Neural progenitor cell (in vitro differentiated cells): ENCODE measurements at regions not wholly inside any gene's neighbourhood (a gene's known extent, or its start where the extent isn't known, plus 50 kb on each side); places are given as distances from the start of the nearest gene placed in this dataset.
"Not testable (repeated sequence)": the region's sequence is repeated elsewhere in the genome, so short reads cannot be mapped to it uniquely, and the experiment has no call there.

Experiments used
- EZH2 ChIP-seq: fragments of 200-600 bp; sonication (generic); IDR thresholded peaks from 2 replicates; pipeline ENCODE4 v1.6.1; 2017; ENCODE audit warnings: antibody characterized with exemption, mild to moderate bottlenecking, moderate library complexity
- EZH2phosphoT487 ChIP-seq: fragments of 200-600 bp; sonication (generic); IDR thresholded peaks from 2 replicates; pipeline ENCODE4 v1.6.1; 2017; ENCODE audit warnings: antibody characterized with exemption
- TF ChIP-seq, protein P1 (sequence below): fragments of 200-600 bp; sonication (generic); IDR thresholded peaks from 2 replicates; pipeline ENCODE4 v1.5.1; 2017; ENCODE audit warnings: antibody characterized with exemption, mild to moderate bottlenecking

GRCh38 chr5:99400571-99400970, 471.8 kb upstream of the CHD1 start:
- TF ChIP-seq, protein P1, sequence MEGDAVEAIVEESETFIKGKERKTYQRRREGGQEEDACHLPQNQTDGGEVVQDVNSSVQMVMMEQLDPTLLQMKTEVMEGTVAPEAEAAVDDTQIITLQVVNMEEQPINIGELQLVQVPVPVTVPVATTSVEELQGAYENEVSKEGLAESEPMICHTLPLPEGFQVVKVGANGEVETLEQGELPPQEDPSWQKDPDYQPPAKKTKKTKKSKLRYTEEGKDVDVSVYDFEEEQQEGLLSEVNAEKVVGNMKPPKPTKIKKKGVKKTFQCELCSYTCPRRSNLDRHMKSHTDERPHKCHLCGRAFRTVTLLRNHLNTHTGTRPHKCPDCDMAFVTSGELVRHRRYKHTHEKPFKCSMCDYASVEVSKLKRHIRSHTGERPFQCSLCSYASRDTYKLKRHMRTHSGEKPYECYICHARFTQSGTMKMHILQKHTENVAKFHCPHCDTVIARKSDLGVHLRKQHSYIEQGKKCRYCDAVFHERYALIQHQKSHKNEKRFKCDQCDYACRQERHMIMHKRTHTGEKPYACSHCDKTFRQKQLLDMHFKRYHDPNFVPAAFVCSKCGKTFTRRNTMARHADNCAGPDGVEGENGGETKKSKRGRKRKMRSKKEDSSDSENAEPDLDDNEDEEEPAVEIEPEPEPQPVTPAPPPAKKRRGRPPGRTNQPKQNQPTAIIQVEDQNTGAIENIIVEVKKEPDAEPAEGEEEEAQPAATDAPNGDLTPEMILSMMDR, result not testable (repeated sequence)
- not testable (repeated sequence) for TF ChIP-seq EZH2phosphoT487, EZH2
